Trophoblast cell (in vitro differentiated cells and primary cell): ENCODE measurements at regions not wholly inside any gene's neighbourhood (a gene's known extent, or its start where the extent isn't known, plus 50 kb on each side); places are given as distances from the start of the nearest gene placed in this dataset.
A peak's percentile ranks its signal among the peaks of the same experiment; 100 is the strongest.

Source experiments
- DNase-seq, 2 donors: peaks; one replicate each; pipeline ENCODE4 v3.0.0-alpha.2; 2016
- H2AFZ ChIP-seq: 2 replicates; pipeline ENCODE4 v1.6.1; 2013; ENCODE audit warnings: low read length, moderate library complexity, mild to moderate bottlenecking; ENCODE audit not compliant: insufficient read depth, poor library complexity
- H2AK5ac ChIP-seq: 2 replicates; pipeline ENCODE4 v1.6.1; 2013; ENCODE audit warnings: mild to moderate bottlenecking, low read length
- H2BK120ac ChIP-seq: 2 replicates; pipeline ENCODE4 v1.6.1; 2013; ENCODE audit warnings: low read length, mild to moderate bottlenecking, moderate library complexity; ENCODE audit not compliant: insufficient read depth, poor library complexity
- H2BK12ac ChIP-seq: 2 replicates; pipeline ENCODE4 v1.6.1; 2013; ENCODE audit warnings: mild to moderate bottlenecking, low read length, moderate library complexity
- H2BK5ac ChIP-seq: 2 replicates; pipeline ENCODE4 v1.6.1; 2013; ENCODE audit warnings: low read length, low read depth, moderate library complexity, mild to moderate bottlenecking; ENCODE audit not compliant: poor library complexity
- H3K14ac ChIP-seq: 2 replicates; pipeline ENCODE4 v1.6.1; 2013; ENCODE audit warnings: mild to moderate bottlenecking, low read length
- H3K18ac ChIP-seq: 2 replicates; pipeline ENCODE4 v1.6.1; 2013; ENCODE audit warnings: mild to moderate bottlenecking, low read length
- H3K23ac ChIP-seq: 2 replicates; pipeline ENCODE4 v1.6.1; 2013; ENCODE audit warnings: low read length
- H3K27ac ChIP-seq: 2 replicates; pipeline ENCODE4 v1.5.1; 2013; ENCODE audit warnings: low read depth, mild to moderate bottlenecking, inconsistent platforms, low read length, moderate library complexity
- H3K27me3 ChIP-seq: 2 replicates; pipeline ENCODE4 v1.6.1; 2013; ENCODE audit warnings: inconsistent platforms, mild to moderate bottlenecking, low read length, moderate library complexity; ENCODE audit not compliant: insufficient read depth
- H3K36me3 ChIP-seq, 2 experiments: 1 replicate in 1 of 2; 2 replicates in 1 of 2; pipeline ENCODE4 v1.6.1; 2013; ENCODE audit warnings: low read length in 2 of 2, mild to moderate bottlenecking in 2 of 2, moderate library complexity in 1 of 2; ENCODE audit not compliant: insufficient read depth in 2 of 2, control insufficient read depth in 1 of 2
- H3K4ac ChIP-seq: 2 replicates; pipeline ENCODE4 v1.6.1; 2013; ENCODE audit warnings: low read depth, mild to moderate bottlenecking, low read length, moderate library complexity
- H3K4me1 ChIP-seq, 2 experiments: 1 replicate in 1 of 2; 2 replicates in 1 of 2; pipeline ENCODE4 v1.6.1; 2013; ENCODE audit warnings: low read length in 2 of 2, mild to moderate bottlenecking in 2 of 2, moderate library complexity in 1 of 2; ENCODE audit not compliant: insufficient read depth in 2 of 2, control insufficient read depth in 1 of 2
- H3K4me2 ChIP-seq: 2 replicates; pipeline ENCODE4 v1.6.1; 2013; ENCODE audit warnings: inconsistent platforms, mild to moderate bottlenecking, low read length, moderate library complexity
- H3K4me3 ChIP-seq: 2 replicates; pipeline ENCODE4 v1.5.1; 2013; ENCODE audit warnings: mild to moderate bottlenecking, low read depth, low read length, inconsistent platforms
- H3K79me1 ChIP-seq: one replicate; pipeline ENCODE4 v1.6.1; 2013; ENCODE audit warnings: low read length
- H3K79me2 ChIP-seq: 2 replicates; pipeline ENCODE4 v1.6.1; 2013; ENCODE audit warnings: low read length, mild to moderate bottlenecking; ENCODE audit not compliant: control insufficient read depth, insufficient read depth, poor library complexity
- H3K9ac ChIP-seq: 2 replicates; pipeline ENCODE4 v1.6.1; 2013; ENCODE audit warnings: mild to moderate bottlenecking, low read length
- H3K9me3 ChIP-seq: 2 replicates; pipeline ENCODE4 v1.6.1; 2013; ENCODE audit warnings: low read depth, mild to moderate bottlenecking, control low read depth, inconsistent platforms, low read length; ENCODE audit not compliant: insufficient read depth
- H4K12ac ChIP-seq: 2 replicates; pipeline ENCODE4 v1.6.1; 2013; ENCODE audit warnings: low read depth, mild to moderate bottlenecking, low read length, moderate library complexity
- H4K8ac ChIP-seq: 2 replicates; pipeline ENCODE4 v1.6.1; 2013; ENCODE audit warnings: low read depth, mild to moderate bottlenecking, low read length, moderate library complexity
- H4K91ac ChIP-seq: one replicate; pipeline ENCODE4 v1.6.1; 2013; ENCODE audit warnings: low read depth, mild to moderate bottlenecking, low read length, moderate library complexity
- WGBS: extraction: QIAGEN DNeasy Blood & Tissue Kit; methylation state at CpG from one replicate; pipeline ENCODE4 v1.1.7; 2013; ENCODE audit warnings: missing lambda C conversion rate; ENCODE audit not compliant: insufficient read length, insufficient coverage; ENCODE audit errors: extremely low coverage; 5-methylcytosine and 5-hydroxymethylcytosine counted together

DNA sequence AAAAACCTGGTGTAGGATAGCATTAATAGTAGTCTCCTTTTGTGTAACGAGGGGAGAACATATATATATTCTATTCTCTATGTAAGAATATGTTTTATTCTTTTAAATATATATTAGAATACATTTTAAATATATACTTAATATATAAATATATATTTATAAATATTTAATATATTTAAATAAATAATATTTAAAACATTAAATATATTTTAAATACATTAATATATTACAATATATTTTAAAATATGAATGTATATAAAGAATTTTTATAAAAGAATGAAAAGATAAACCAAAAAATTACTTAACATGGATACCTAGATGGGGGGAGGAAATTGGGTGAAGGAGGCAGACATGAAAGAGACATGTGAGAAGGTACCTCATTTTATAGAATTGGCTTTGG, 53.0 kb upstream of the ZNF831 start:
- Histone ChIP-seq H3K4me1 (peaks cover 0 to 2% of the 10 kb centered on the region in 2 experiments), H2AK5ac (no peak overlapping the region), H4K8ac (no peak overlapping the region), H3K14ac (no peak overlapping the region), H3K4ac (no peak overlapping the region), H3K4me2 (no peak overlapping the region), H3K27me3 (no peaks in the 10 kb centered on the region), H3K18ac (no peak overlapping the region), H2BK5ac (no peak overlapping the region), H3K79me2 (no peaks in the 10 kb centered on the region), H2AFZ (no peak overlapping the region), H3K4me3 (no peak overlapping the region), H3K27ac (no peak overlapping the region), H2BK12ac (no peak overlapping the region), H3K9me3 (no peaks in the 10 kb centered on the region), H4K91ac (no peak overlapping the region), H3K23ac (no peak overlapping the region), H3K79me1 (no peaks in the 10 kb centered on the region), H3K9ac (no peak overlapping the region), H3K36me3 (no peaks in the 10 kb centered on the region), H4K12ac (no peak overlapping the region), H2BK120ac (no peak overlapping the region)
- no peak for DNase-seq
- WGBS = no CpG with 5 or more reads among the region's 1 CpG

DNA sequence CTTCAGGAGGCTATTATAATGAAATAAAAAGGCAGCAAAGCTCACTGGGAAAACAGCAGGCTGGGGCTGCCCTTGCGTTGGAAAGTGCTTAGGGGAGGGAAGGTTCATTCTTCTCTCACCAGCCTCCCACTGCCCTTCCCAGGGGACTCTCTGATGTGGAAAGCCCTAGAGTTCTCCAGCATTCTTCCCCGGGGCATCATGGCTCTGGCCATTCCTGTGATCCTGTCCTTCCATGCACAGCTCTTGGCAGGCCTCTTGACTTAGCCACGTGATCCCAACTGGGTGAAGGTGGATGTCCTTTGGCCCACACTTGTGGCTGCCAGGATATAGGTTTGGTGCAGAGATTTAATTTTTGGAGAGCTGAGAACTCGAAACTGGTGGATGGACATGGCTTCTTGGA, 58.0 kb upstream of the ZNF831 start:
- Histone ChIP-seq H3K79me2 (no peaks in the 10 kb centered on the region), H3K4me3 (peak overlapping the region; percentile 7), H3K4me1 (peaks cover 0 to 2% of the 10 kb centered on the region in 2 experiments), H2AFZ (no peak overlapping the region), H3K27me3 (no peaks in the 10 kb centered on the region), H3K4ac (no peak overlapping the region), H4K8ac (no peak overlapping the region), H4K91ac (no peak overlapping the region), H2BK120ac (no peak overlapping the region), H3K23ac (no peak overlapping the region), H3K4me2 (no peak overlapping the region), H3K36me3 (no peaks in the 10 kb centered on the region), H2AK5ac (no peak overlapping the region), H2BK5ac (no peak overlapping the region), H3K18ac (no peak overlapping the region), H4K12ac (no peak overlapping the region), H3K27ac (no peak overlapping the region), H2BK12ac (no peak overlapping the region), H3K14ac (no peak overlapping the region), H3K79me1 (no peaks in the 10 kb centered on the region), H3K9ac (no peak overlapping the region), H3K9me3 (peaks cover 1% of the 10 kb centered on the region)
- DNase-seq = no peak
- WGBS = no CpG with 5 or more reads among the region's 4 CpGs

DNA sequence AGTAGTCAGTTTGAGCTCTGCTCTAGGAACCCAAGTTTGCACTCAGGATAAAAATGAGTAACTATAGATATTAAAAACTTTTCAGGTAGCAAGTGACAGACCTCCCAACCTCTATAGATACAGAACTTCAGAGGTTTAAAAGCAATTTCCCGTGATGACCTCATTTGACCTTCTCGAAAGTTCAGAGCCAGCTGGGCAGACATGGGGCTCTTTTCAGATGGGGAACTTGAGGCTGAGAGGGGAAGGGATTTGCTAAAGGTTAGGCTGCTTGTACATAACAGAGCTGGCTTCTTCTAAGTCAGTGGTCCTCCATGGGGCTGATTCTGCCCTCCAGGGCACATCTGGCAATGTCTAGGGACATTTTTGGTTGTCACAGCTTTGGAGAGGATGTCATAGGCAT, 58.8 kb upstream of the ZNF831 start:
- Histone ChIP-seq H3K4me1 (peaks cover 0 to 2% of the 10 kb centered on the region in 2 experiments), H3K23ac (no peak overlapping the region), H4K12ac (no peak overlapping the region), H2BK12ac (no peak overlapping the region), H3K27ac (no peak overlapping the region), H3K18ac (no peak overlapping the region), H2BK120ac (no peak overlapping the region), H3K9me3 (peaks cover 1% of the 10 kb centered on the region), H3K79me1 (no peaks in the 10 kb centered on the region), H3K9ac (no peak overlapping the region), H3K36me3 (no peaks in the 10 kb centered on the region), H3K4me3 (no peak overlapping the region), H3K79me2 (no peaks in the 10 kb centered on the region), H3K27me3 (no peaks in the 10 kb centered on the region), H4K91ac (no peak overlapping the region), H2BK5ac (no peak overlapping the region), H3K4me2 (no peak overlapping the region), H3K4ac (no peak overlapping the region), H2AK5ac (no peak overlapping the region), H3K14ac (no peak overlapping the region), H2AFZ (no peak overlapping the region), H4K8ac (no peak overlapping the region)
- DNase-seq = no peak
- no CpG with 5 or more reads among the region's 2 CpGs for WGBS

DNA sequence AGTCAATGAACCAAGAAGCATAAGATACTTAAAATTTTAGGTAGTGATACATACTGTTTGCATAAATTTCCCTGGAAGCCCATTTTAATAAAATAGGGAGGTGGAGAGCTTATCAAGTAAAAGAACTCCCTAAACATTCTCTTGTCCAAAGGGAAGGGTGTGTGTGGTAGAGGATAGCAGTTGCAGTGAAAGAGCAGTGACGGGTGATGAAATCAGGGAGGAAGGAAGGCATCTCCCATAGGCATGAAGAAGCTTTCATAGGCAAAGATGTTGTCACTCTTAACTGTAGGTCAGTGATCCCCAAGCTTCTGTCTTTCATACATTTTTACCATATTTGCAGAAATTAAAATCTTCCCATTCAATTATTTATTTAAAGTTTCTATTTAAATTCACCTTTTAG, 60.0 kb upstream of the ZNF831 start:
- Histone ChIP-seq H4K91ac (no peak overlapping the region), H2BK5ac (no peak overlapping the region), H2AK5ac (no peak overlapping the region), H3K14ac (no peak overlapping the region), H3K4me1 (peaks cover 0 to 2% of the 10 kb centered on the region in 2 experiments), H2AFZ (no peak overlapping the region), H3K4ac (no peak overlapping the region), H2BK12ac (no peak overlapping the region), H3K9ac (no peak overlapping the region), H4K12ac (no peak overlapping the region), H4K8ac (no peak overlapping the region), H3K27ac (no peak overlapping the region), H3K27me3 (no peaks in the 10 kb centered on the region), H3K4me3 (no peak overlapping the region), H3K4me2 (no peak overlapping the region), H3K18ac (no peak overlapping the region), H2BK120ac (no peak overlapping the region), H3K23ac (no peak overlapping the region), H3K36me3 (no peaks in the 10 kb centered on the region), H3K79me1 (no peaks in the 10 kb centered on the region), H3K9me3 (peaks cover 1% of the 10 kb centered on the region), H3K79me2 (no peaks in the 10 kb centered on the region)
- no CpG with 5 or more reads among the region's 1 CpG for WGBS
- no peak for DNase-seq
